H1 (cell line): ENCODE measurements at regions not wholly inside any gene's neighbourhood (a gene's known extent, or its start where the extent isn't known, plus 50 kb on each side); places are given as distances from the start of the nearest gene placed in this dataset.

ENCODE experiments used
- CREB1 ChIP-seq: IDR thresholded peaks from 2 replicates; pipeline ENCODE4 v1.6.1; 2012; ENCODE audit warnings: inconsistent platforms
- CTCF ChIP-seq, 3 experiments: IDR thresholded peaks; 1 replicate in 2 of 3; 2 replicates in 1 of 3; pipeline versions ENCODE4 v1.5.1 to v1.6.1; 2011; ENCODE audit warnings: low read length in 3 of 3, mild to moderate bottlenecking in 3 of 3, inconsistent platforms in 2 of 3, low read depth in 1 of 3, moderate library complexity in 1 of 3; ENCODE audit not compliant: insufficient read depth in 1 of 3; ENCODE audit errors: control extremely low read depth in 1 of 3
- POLR2AphosphoS5 ChIP-seq: IDR thresholded peaks from 2 replicates; pipeline ENCODE4 v1.6.1; 2011; ENCODE audit warnings: low read depth, low read length
- SIN3A ChIP-seq, 2 experiments: IDR thresholded peaks in 1 of 2; conservative IDR thresholded peaks in 1 of 2; 2 replicates each; pipeline ENCODE4 v1.6.1; 2011 to 2012; ENCODE audit warnings: low read length in 2 of 2, improper control_type of control experiment in 1 of 2, low read depth in 1 of 2, mild to moderate bottlenecking in 1 of 2
- SP1 ChIP-seq: IDR thresholded peaks from 2 replicates; pipeline ENCODE4 v1.6.1; 2011; ENCODE audit warnings: low read depth, low read length
- TAF7 ChIP-seq: optimal IDR thresholded peaks from 2 replicates; pipeline ENCODE3; 2011; ENCODE audit warnings: low read depth, mild to moderate bottlenecking, inconsistent platforms, low read length, moderate library complexity, borderline replicate concordance
- TCF12 ChIP-seq: IDR thresholded peaks from 2 replicates; pipeline ENCODE4 v1.6.1; 2011; ENCODE audit warnings: low read depth, mild to moderate bottlenecking, low read length

DNA sequence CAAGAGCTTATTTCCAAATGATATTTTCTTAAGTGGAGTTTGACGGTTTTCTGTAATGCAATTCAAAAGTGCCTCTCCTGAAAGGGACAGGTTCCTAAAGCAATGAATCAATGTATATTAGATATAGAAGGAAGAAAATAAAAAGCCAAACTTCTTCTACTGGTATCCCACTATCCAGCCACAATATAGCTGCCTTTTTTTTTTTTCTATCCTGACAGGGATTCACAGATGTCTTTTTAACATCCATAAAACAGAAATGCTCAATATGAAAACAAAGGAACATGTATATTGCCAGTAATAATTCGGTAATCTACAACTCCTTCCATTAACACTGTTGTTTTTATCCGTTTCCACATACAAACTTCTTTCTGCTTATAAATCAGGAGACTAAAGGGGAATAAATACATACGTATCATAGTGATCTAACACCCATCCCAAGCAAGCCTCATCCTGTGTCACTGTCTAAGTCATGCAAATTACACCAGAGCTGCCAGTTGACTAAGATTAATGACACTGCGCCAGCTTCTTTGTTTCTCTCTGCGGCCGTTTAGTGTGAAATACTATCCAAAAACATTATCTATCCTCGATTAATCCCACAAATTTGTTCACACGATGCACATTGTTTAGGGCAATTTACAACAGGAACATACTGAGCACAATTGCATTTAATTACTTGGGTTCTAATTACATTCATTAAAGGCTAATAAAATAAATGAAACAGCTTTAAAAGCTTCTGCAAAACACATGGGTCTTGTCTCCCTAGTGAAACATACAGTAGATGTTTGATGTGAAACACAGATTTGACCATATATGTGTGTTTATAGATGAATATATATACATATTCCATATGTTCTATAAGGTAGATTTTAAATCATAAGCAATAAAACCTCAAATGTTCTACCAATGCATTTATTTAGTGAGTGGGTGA is 51.9 kb upstream of the CDIN1 start (continued):
- TF ChIP-seq CTCF (IDR thresholded peaks at IDR 0.05; ENCODE audit: control extremely low read depth in 1 of 3, insufficient read depth in 1 of 3, low read depth in 1 of 3, low read length in 3 of 3) (no peak), TCF12 (no peak), TAF7 (no peak), POLR2AphosphoS5 (no peak), SP1 (no peak), CREB1 (no peak), SIN3A (conservative IDR thresholded peaks at IDR 0.05 in 1 of 2, IDR thresholded peaks at IDR 0.05 in 1 of 2; ENCODE audit: low read depth in 1 of 2, low read length in 2 of 2) (no peak)
